Inferior parietal cortex (tissue), 1 donor: ENCODE measurements at regions not wholly inside any gene's neighbourhood (a gene's known extent, or its start where the extent isn't known, plus 50 kb on each side); places are given as distances from the start of the nearest gene placed in this dataset.

Experiments used
- DNase-seq: peaks from one replicate; pipeline ENCODE4 v3.0.0-alpha.2; 2016; ENCODE audit errors: extremely low spot score

DNA sequence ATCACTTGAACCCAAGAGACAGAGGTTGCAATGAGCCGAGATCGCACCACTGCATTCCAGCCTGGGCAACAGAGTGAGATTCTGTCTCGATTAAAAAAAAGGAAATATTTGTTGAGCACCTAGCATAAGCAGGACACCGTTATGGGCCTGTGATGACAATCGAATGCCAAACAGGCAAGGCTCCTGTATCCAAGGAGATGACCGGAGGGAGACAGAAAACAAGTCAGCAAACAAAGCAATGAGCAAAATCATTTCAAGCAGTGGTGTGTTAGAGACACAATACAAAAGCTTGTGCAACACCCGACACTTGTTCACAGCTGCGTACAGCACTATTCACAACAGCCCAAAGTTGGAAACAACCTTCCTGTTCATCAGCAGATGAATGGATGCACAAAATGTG, 87.1 kb upstream of the CPEB4 start:
- no peak for DNase-seq

DNA sequence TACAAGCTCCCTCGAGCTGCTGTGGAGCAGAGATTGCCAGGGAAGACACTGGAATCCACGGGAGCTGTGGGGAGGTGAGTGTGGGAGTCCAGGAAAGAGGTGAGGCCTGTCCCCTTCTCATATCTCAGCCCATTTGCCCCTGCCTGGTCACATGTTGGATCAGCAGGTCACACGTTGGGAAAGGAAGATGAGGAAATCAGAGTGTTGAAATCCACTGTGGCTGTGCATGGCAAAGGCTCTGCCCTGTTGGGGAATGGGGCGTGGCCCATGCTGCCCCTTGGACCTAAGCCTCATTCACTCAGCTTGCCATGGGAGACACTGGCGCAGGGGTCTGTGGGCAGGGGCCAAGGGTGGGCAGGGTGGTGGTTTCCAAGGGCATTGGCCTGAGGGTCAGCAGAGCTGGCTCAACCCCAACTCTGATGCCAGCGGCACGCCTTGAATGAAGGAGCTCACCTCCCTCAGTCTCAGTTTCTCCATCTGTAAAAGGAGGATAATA, 85.4 kb upstream of the CPEB4 start:
- DNase-seq, result no peak

DNA sequence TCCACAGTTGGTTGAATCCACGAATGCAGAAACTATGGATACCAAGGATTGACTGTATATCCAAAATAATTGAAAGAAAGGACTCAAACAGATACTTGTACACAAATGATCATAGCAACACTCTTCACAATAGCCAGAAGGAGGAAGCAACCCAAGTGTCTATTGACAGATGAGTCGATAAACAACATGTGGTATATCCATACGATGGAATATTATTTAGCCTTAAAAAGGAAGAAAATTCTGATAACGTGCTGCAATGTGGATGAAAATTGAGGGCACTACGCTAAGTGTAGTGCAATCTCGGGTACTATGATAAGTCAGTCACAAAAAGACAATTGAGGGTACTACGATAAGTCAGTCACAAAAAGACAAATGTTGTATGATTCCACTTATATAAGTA, 83.6 kb upstream of the CPEB4 start:
- DNase-seq, result no peak

GRCh38 chr5:173806270-173807035, 81.7 kb upstream of the CPEB4 start:
- DNase-seq, result no peak

DNA sequence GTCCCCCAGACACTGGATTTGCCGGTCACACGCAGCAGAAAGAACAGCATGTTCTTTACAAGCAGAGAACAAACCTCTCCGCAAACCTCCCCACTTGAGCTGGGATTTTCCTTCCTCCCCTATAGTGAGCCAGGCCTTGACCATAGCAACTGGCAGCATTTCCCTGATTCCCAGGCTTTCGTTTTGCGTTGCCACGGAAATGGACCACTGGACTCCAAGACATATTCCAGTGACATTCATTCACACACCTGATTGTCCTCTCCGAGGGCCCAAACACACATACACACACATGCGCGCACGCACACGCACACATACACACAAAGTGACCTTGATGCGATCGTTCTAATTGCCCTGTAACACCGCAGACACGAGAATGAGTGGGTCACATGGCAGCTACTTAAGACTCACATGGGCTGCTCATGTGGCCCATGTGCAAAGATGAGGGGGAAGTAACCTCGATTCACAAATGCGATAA, 80.9 kb upstream of the CPEB4 start:
- no peak for DNase-seq

DNA sequence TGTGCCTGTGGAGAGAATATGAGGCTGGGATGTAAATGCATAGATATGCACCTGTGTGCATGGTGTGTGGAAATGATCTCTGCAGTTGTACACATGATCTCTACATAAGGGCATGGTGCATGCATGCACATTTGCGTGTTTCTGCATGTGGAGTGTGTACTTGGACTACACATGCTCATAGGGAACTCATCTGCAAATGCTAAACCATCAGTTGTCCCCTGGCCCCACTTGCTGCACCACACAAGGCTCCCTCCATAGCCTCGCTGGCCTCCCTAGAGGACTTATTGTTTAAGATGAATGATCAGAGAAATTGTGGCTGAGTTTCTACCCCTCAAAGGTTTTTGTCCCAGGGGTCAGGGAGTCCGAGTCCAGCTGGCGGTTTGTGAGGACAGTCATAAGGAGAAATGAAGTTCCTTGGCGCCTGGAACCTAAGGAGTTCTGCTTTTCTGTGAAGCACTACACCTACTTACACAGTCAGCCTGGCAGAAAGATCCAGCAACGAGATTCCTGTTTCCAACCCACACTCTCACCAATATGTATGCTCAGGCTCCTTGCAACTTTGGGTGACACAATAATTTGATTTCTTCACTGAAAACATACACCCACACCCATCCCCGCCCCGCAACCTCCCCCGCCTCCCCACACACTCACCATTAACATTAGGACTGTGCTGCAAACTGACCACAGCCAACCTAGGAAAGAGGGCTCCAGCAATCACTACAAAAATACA, 79.9 kb upstream of the CPEB4 start:
- no peak for DNase-seq

DNA sequence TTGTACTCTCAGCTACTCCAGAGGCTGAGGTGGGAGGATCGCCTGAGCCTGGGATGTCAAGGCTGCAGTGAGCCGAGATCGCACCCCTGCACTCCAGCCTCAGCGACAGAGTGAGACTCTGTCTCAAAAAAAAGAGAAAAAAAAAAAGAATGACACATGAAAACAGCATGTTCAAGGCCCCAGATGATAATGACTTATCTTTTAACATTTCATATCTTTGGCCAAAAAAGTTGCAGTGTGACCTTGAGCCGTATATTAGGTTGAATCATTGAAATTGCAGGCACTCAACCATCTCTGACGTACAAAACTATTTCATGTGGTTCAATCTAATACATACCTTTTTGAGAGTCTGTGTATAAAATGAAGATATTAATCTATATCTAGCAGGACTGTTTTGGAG, 79.1 kb upstream of the CPEB4 start:
- no peak for DNase-seq

GRCh38 chr5:173812811-173813550, 75.2 kb upstream of the CPEB4 start:
- DNase-seq, result no peak

- no peak for DNase-seq
Observed at GRCh38 chr5:173814053-173814452, 74.1 kb upstream of the CPEB4 start.

DNA sequence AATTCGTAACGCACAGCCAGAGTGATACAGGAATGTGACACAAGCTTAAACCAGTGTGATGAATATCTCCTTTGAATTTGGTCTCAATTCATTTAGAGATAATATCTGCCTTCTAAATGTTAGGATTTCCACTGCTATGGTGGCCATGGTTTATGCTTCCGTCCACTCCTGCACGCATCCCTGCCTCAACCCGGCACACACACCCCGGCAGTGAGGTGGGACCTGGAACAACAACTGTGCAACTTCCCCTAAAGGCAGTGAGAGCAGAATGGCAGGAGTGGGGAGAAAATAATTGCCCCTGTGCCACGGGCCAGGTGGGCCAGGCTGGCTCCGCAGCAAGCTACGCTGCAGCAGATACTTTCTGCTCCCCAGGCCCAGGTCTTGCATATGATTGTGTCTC, 72.6 kb upstream of the CPEB4 start:
- no peak for DNase-seq

- DNase-seq, result no peak
Observed at GRCh38 chr5:173816728-173817127, 71.4 kb upstream of the CPEB4 start.

DNA sequence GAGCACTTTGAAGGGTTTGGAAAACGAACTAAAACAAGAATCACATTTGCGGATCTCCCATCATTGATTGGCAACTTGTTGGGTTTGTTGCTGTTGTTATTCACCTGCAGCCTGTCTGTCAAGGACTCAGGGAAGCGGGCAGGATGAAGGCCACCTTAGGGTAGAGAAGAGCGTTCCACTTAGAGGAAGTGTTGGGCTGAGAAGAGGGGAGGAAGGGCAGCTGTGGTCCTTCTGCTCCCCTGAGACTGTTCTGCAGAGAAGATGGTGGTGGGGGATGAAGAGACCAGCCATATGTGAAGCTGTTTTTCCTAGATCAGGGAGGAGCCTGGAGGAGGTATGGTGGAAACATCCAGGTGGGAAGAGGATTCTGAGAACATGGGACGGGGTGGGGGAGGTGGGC, 70.6 kb upstream of the CPEB4 start:
- no peak for DNase-seq

- DNase-seq, result no peak
Observed at GRCh38 chr5:173819521-173819920, 68.6 kb upstream of the CPEB4 start.

DNA sequence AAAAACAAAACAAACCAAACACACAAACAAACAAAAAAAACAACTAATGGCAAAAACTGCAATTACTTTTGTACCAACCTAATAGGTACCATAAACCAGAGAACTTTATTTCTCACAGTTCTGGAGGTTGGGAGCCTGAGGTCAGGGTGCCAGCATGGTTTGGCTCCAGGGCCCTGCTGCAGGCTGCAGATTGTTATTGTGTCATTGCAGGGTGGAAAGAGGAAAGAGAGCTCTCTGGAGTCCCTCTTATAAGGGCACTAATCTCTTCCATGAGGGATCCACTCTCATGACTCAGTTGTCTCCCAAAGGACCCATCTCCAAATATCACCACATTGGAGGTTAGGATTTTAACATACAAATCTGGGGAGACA, 64.9 kb upstream of the CPEB4 start:
- no peak for DNase-seq

DNA sequence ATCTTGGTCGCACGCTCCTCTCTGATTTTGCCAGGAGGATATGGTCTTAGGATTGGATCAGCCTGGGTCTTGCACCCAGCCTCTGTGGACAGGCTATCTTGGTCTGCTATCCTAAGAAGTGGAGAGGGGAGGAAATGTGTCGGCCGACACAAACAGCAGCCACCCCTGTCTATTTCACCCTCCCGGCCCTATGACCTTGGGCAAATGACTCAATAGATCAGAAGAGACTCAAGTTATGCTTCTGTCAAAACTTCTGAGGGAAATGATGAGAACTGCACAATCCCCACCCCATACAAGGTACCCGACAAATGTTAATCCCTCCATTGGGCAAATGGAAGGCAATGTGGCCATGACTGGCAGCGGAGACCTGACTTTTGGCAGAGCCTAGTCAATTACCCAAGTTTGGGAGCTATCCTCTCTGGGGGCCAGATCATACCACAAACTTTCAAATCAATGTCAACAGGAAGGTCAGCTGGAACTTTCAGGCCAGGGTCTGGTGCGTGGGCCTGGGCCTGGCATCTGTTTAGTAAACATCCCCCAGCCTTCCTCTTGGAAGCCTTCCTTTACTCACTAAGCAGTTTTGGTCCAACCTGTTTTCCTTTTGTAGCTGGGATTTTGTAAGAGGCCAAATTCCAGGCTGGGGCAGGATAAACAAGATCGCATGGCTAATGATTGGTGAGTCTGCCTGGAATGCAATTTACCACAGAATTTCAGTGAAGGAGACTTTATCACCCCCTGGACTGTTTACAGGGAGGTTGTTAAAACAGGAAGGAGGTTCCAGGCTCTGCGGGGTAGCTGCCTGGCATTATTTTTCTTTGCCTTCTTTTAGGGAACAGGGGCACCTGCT, 64.2 kb upstream of the CPEB4 start:
- DNase-seq, result no peak

- DNase-seq, result no peak
Observed at GRCh38 chr5:173825215-173825865, 62.8 kb upstream of the CPEB4 start.

GRCh38 chr5:173826086-173826427, 62.1 kb upstream of the CPEB4 start:
- DNase-seq, result no peak

DNA sequence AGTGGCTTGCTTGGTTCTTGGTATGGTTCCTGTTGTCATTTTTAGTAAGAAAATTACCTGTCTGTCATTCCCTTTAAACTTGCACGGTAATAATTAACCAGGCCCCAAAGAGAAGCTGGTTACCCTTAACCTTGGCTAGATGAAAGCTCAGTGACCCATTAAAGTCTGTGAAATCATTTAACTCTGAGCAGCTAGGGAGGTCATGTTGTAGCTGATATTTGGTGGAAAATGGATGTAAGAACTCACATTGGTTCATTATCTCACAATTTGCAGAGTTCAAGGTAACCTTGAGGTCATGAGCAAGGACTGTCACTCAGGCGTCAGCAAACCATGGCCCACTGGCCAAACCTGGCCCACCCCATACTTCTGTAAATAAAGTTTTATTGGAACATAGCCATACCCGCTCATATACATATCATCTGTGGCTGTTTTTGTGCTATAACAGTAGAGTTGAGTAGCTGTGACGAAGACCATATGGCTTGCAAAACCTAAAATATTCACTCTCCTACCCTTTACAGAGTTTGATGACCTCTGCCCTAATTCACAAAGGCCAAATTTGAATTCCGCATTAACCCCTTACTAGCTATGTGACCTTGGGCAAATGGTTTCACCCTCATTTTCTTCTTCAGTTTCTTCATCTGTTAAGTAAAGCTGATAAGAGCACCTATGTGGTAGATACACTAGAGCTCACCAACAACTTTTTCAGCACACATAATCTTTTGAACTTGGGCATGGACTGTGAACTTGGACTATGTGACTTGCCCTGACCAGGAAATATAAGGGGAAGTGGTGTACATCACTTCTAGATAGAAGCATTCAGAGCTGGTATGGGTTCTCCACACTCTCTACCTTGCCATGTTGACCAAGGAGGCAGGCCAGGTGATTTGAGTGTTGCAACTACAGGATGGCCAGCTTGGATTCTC, 61.5 kb upstream of the CPEB4 start:
- no peak for DNase-seq

DNA sequence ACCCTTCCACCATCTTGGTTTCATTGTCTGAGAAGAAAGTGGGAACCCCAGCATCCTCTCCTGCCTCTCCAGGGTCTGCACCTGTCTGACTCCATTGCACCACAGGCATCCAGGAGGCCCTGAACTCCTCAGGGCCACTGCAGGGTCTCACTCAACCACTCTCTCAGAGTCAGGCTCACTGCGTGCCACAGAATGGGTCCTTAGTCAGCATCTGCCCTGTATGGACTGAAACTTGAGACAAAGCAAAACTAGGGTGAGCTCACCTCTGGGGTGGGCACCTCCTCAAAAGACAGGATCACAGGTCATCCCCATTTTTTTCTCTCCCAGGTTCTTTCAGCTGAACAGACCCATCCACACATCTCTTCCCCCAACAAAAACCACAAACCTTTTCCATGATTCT, 59.2 kb upstream of the CPEB4 start:
- no peak for DNase-seq

DNA sequence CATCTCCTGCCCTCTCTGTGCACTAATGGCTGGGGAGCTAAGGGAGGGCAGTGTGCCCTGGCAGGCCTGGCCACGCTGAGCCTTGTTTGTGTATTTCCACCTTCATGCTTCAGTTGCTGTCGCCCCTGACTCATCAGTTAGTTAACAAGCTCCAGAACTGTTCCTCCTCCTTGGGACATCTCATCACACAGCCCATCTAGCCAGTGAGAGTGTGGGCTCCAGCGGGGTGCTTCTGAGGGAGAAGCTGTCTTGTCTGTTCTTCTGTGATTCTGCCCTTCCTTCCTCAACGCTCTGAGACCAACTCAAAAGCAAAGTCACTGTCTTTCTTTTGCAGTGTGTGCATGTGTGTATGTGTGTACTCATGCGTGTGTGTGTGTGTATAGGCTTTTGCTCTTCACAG, 58.3 kb upstream of the CPEB4 start:
- DNase-seq, result no peak
